ENCODE measurements at regions not wholly inside any gene's neighbourhood (a gene's known extent, or its start where the extent isn't known, plus 50 kb on each side); places are given as distances from the start of the nearest gene placed in this dataset.
"Not testable (repeated sequence)": the region's sequence is repeated elsewhere in the genome, so short reads cannot be mapped to it uniquely, and the experiment has no call there.

GRCh38 chr5:87588316-87588715 lies 175.6 kb upstream of the CCNH start:
- DNase-seq, result no peak

- DNase-seq, result not testable (repeated sequence)
These were observed 171.0 kb upstream of the CCNH start for GRCh38 chr5:87583704-87584103.

- DNase-seq, result no peak
These were observed 169.4 kb upstream of the CCNH start for GRCh38 chr5:87582149-87582548.

- DNase-seq, result no peak
These were observed 168.9 kb upstream of the CCNH start for GRCh38 chr5:87581661-87582060.

- no peak for DNase-seq
These were observed 166.9 kb upstream of the CCNH start for GRCh38 chr5:87579678-87580077.

- DNase-seq, result no peak
These were observed 164.1 kb upstream of the CCNH start for GRCh38 chr5:87576867-87577266.

- DNase-seq, result not testable (repeated sequence)
These were observed 163.6 kb upstream of the CCNH start for GRCh38 chr5:87576306-87576705.

- no peak for DNase-seq
These were observed 161.4 kb upstream of the CCNH start for GRCh38 chr5:87574106-87574505.

- DNase-seq, result no peak
These were observed 159.9 kb upstream of the CCNH start for GRCh38 chr5:87572611-87573010.

- DNase-seq, result no peak
These were observed 159.4 kb upstream of the CCNH start for GRCh38 chr5:87572090-87572489.

- no peak for DNase-seq
These were observed 157.6 kb upstream of the CCNH start for GRCh38 chr5:87570366-87570765.

GRCh38 chr5:87562068-87562467 lies 149.3 kb upstream of the CCNH start:
- DNase-seq, result no peak

GRCh38 chr5:87560528-87560927 lies 147.8 kb upstream of the CCNH start:
- DNase-seq, result no peak

- no peak for DNase-seq
These were observed 139.2 kb upstream of the CCNH start for GRCh38 chr5:87551911-87552310.

GRCh38 chr5:87541676-87542075 lies 128.9 kb upstream of the CCNH start:
- no peak for DNase-seq

- peak; percentile 57 for DNase-seq
These were observed 128.3 kb upstream of the CCNH start for GRCh38 chr5:87541033-87541432.

- DNase-seq, result no peak
These were observed 127.1 kb upstream of the CCNH start for GRCh38 chr5:87539839-87540238.

- DNase-seq, result no peak
These were observed 123.6 kb upstream of the CCNH start for GRCh38 chr5:87536365-87536764.

- DNase-seq, result no peak
These were observed 123.0 kb upstream of the CCNH start for GRCh38 chr5:87535706-87536105.

- DNase-seq, result no peak
These were observed 116.9 kb upstream of the CCNH start for GRCh38 chr5:87529486-87530076.

GRCh38 chr5:87526131-87526530 lies 113.4 kb upstream of the CCNH start:
- no peak for DNase-seq

- DNase-seq, result no peak
These were observed 111.5 kb upstream of the CCNH start for GRCh38 chr5:87524217-87524616.

GRCh38 chr5:87511778-87512177 lies 99.0 kb upstream of the CCNH start:
- DNase-seq, result not testable (repeated sequence)

GRCh38 chr5:87503004-87503403 lies 90.3 kb upstream of the CCNH start:
- DNase-seq, result no peak

Measured in NCI-H1105 (cell line).